Stimulated activated CD8-positive, alpha-beta memory T cell treated with anti-CD3 and anti-CD28 coated beads, Interleukin-4, amount 100 ng/mL, for 24 hours (primary cell): ENCODE measurements at regions not wholly inside any gene's neighbourhood (a gene's known extent, or its start where the extent isn't known, plus 50 kb on each side); places are given as distances from the start of the nearest gene placed in this dataset.

ENCODE experiments used
- DNase-seq: peaks from one replicate; pipeline ENCODE4 v3.0.0-alpha.2; 2020; ENCODE audit warnings: low read depth

DNA sequence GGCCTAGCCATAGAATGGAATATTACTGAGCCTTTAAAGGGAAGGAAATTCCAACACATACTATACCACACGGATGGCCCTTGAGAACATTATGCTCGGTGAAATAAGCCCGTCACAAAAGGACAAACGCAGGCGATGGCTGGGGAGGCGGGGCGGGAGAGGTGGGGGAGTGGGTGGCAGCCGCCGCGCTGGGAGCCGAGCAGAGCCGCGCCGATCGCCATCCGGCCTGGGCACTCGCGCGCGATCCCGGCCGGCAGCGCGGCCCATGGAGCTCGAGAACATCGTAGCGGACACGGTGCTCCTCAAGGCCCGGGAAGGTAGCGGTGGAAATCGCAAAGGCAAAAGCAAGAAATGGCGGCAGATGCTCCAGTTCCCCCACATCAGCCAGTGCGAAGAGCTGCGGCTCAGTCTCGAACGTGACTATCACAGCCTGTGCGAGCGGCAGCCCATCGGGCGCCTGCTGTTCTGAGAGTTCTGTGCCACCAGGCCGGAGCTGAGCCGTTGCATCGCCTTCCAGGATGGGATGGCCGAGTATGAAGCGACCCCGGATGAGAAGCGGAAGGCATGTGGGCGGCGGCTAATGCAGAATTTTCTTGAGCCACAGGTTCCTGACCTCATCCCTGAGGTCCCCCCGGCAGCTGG, 140.1 kb downstream of the ZDHHC20 start:
- no peak for DNase-seq

DNA sequence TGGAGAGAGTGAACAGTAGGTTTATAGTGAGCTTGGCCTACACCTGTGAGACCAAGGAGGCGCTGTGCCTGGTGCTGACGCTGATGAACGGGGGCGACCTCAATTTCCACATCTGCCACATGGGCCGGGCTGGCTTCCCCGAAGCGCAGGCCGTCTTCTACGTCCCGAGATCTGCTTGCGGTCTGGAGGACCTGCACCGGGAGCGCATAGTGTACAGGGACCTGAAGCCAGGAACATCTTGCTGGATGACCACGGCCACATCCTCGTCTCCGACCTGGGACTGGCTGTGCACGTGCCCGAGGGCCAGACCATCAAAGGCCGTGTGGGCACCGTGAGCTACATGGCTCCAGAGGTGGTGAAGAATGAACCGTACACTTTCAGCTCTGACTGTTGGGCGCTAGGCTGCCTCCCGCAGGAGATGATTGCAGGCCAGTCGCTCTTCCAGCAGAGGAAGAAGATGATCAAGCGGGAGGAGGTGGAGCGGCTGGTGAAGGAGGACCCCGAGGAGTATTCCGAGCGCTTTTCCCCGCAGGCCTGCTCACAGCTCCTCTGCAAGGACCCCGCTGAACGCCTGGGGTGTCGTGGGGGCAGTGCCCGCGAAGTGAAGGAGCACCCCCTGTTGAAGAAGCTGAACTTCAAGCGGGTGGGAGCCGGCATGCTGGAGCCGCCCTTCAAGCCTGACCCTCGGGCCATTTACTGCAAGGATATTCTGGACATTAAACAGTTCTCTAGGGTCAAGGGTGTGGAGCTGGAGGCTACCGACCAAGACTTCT, 139.0 kb downstream of the ZDHHC20 start:
- DNase-seq, result no peak

DNA sequence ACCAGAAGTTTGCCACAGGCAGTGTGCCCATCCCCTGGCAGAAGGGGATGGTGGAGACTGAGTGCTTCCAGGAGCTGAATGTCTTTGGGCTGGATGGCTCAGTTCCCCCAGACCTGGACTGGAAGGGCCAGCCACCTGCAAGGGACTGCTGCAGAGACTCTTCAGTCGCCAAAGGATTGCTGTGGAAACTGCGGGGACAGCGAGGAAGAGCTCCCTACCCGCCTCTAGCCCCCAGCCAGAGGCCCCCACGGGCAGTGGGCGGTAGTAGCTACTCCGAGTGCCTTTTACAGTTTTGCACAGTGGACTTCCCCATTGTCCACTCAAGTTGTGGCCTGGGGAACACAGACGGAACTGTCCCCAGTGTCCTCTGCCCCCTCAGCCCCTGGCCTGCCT, 138.5 kb downstream of the ZDHHC20 start:
- DNase-seq, result no peak

DNA sequence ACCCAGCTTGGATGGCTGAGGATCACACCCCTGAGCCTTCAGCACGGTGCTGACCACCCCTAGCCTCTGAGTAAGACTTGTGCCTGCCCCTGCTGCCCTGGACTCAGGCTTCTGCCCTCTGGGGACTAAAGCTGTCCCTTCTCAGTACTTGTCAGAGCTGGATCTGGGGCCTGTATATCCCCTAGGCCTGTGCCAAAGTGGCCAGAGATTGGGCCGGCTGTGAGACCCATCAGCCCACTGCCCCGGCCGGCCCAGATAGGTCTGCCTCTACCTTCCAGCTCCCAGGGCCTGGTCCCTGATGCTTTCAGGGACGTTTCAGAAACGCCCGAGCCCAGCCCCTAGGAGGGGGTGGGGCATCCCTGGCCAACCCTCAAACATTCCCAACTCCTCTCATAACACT, 137.8 kb downstream of the ZDHHC20 start:
- no peak for DNase-seq

DNA sequence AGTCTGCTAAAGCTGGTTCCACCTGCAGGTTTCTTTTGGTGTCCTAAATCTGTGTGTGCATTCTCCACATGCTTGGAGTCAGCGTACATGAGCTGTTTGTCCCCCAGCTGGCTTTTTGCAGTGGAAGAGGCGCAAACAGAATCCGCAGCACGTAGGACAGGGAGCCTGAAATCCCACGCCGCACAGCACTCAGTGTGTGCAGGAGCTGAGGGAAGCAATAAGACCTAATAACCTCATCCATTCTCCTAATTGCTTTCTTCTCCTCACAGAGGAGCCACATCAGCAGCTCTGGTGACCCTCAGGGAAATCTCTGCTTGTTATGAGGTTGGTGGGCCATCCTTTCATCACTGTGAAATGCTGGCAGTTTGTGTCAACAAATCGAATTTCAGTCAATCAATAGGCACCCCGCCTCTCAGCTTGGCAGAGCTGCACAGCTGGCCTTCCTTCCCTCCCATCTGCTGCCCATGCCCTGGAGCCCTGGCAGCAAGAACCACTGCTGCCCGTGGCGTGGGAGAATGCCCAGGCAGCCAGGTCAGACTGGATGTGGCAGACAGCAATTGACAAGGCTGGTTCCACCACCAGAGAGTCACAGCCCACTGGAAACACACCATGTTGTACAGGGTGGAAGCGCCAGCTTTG, 136.7 kb downstream of the ZDHHC20 start:
- DNase-seq, result no peak
